ENCODE measurements at regions not wholly inside any gene's neighbourhood (a gene's known extent, or its start where the extent isn't known, plus 50 kb on each side); places are given as distances from the start of the nearest gene placed in this dataset.
"Not testable (repeated sequence)": the region's sequence is repeated elsewhere in the genome, so short reads cannot be mapped to it uniquely, and the experiment has no call there.

- DNase-seq = no peak
These were observed 119.8 kb upstream of the CDH9 start for GRCh38 chr5:27158171-27158570.

- DNase-seq = no peak
These were observed 106.1 kb upstream of the CDH9 start for GRCh38 chr5:27144456-27144855.

- DNase-seq = no peak
These were observed 102.4 kb upstream of the CDH9 start for GRCh38 chr5:27140831-27141230.

- DNase-seq = peak; percentile 8
These were observed 92.2 kb upstream of the CDH9 start for GRCh38 chr5:27130587-27130986.

- no peak for DNase-seq
These were observed 91.5 kb upstream of the CDH9 start for GRCh38 chr5:27129926-27130325.

- DNase-seq = no peak
These were observed 87.5 kb upstream of the CDH9 start for GRCh38 chr5:27125856-27126255.

GRCh38 chr5:27124590-27124989 is 86.2 kb upstream of the CDH9 start:
- DNase-seq = peak; percentile 30

GRCh38 chr5:27119736-27120321 is 81.4 kb upstream of the CDH9 start:
- DNase-seq = not testable (repeated sequence)

GRCh38 chr5:27103486-27103885 is 65.1 kb upstream of the CDH9 start:
- no peak for DNase-seq

GRCh38 chr5:27095761-27096160 is 57.4 kb upstream of the CDH9 start:
- not testable (repeated sequence) for DNase-seq

- no peak for DNase-seq
These were observed 54.9 kb upstream of the CDH9 start for GRCh38 chr5:27093279-27093678.

- no peak for DNase-seq
These were observed 53.5 kb upstream of the CDH9 start for GRCh38 chr5:27091858-27092257.

GRCh38 chr5:27088822-27089221 is 50.4 kb upstream of the CDH9 start:
- not testable (repeated sequence) for DNase-seq

All from NCI-H1417 treated with DMSO at 0.1 percent for 48 hours (cell line).